GM18873 (cell line): ENCODE measurements at regions not wholly inside any gene's neighbourhood (a gene's known extent, or its start where the extent isn't known, plus 50 kb on each side); places are given as distances from the start of the nearest gene placed in this dataset.

Source experiments
- ATAC-seq: cut with Tn5 transposase; IDR thresholded peaks from one replicate; pipeline ENCODE4 v1.9.1; 2021; ENCODE audit warnings: mild to moderate bottlenecking, moderate library complexity, moderate number of reproducible peaks; ENCODE audit not compliant: unreplicated experiment, low FRiP score

DNA sequence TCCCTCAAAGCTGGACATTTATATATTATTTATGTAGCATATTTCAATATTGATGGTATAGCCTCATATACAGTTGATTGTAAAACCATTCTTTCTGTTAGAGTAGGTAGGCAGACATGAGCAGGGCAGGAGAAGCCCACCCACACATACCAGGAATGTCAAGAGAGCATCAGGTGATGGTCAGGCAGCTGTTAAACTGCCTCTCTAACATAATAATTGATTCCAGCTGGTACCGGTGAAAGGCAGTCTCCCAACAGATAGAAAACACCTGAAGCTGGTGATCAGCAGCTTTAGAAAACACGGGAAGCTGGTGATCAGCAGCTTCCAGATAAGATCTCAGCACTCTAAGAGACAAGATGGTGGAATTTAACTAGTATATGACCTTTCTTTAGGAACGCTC lies 132.9 kb downstream of the SLITRK6 start:
- ATAC-seq, result no peak

DNA sequence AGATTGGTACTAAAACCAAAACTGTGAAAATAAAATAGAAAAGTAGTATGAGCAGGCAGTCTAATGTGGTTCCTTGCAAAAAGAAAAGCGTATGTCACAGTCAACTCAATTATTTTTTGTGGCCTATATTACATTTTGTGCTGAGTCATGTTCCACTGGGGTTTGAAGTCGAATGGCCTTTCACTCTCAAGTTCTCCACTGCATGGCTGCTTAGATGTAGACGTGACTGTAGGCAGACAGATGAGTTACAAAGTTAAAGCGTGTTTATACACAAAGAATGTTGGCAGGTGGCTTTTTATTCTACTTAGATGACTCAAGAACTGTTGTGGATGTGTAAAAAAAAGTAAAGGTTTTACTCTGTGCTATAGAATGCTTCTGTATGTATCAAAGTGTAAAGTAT lies 133.9 kb downstream of the SLITRK6 start:
- ATAC-seq, result no peak

DNA sequence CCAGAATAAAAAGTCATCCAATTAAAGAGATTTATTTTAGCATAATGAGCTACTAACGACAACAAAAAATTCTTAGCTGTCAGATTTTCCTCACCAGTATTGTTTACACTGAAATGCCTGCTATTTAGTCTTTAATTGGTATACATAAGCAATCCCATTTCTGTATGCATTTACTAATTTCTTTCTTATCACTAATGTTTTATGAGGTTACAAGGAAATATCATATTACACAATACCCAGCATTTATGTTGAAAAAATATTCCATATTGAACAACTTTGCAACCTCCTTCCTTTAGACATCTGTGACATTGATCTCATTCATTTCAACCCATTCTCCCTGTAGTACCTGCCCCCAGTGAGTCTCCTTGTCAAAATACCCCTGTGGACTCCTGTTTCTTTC lies 135.4 kb downstream of the SLITRK6 start:
- no peak for ATAC-seq

DNA sequence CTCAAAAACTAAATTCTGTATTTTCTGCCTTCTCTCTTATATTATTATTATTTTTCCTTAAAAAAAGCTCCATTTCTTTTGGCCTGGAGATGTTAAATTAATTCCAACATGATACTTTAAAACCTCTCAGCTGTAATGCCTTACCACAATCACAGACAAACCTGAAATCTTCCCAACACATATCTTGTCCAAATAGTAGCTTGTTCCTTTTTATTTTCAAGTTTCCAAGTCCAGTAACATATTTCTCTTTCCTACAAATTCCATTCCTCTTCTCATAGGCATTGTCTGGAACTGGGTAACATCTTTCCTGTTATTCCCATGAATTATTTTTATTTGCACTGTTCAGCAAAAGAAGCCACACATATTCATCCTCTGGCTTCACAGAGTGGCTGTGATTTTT lies 137.0 kb downstream of the SLITRK6 start:
- ATAC-seq, result no peak

DNA sequence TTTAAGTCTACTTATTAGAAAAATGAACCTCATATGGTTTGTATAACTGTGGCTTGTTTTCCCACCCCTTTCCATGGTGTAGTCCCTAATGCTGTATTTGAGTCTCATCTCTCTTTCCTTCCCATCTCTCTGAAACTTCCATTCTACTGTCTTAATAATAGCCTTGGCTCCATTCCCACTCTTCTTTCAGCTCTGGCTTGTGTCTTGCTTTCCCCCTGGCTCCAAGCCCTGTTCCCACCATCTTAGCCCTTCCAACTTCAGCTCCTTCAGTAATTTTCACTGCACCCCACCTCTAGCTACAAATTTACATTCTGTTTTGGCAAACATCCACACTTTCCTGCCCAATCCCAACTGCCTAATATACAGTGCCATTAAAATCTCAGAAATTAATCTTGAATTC lies 137.5 kb downstream of the SLITRK6 start:
- ATAC-seq, result no peak

DNA sequence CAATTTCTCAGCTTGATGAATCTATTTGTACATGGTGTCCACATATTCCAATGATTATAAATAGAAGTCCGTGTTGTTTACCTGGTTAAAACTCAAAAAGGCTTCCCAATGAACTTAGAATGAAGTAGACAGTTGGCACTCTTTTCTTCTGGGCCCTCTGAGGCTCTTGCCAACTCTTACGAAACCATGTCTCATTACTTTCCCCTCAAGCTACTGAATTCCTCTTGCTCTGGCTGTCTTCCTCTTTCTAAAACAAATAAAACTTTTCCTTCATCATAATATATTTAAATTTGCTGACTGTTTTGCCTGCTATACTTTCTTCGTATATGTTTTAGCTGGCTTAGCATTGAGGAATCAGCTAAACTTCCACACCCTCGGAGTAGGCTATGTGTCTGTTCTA lies 139.7 kb downstream of the SLITRK6 start:
- no peak for ATAC-seq

DNA sequence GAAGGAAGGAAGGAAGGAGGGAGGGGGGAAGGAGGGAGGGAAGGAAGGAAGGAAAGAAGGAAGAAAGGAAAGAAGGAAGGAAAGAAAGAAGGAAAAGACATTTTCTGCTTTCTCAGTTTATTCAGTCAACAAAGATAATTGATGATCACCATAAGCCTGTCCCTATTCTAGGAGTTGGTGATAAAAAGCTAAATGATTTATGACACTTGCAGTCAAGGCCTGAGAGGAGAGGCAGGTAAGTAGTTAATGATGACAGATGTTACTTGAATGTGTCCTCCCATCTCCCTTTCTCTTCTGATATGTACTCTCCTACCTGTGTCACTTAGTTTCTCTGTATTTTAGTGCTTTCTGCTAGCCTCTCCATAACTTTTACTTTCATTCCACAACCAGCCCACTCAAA lies 141.3 kb downstream of the SLITRK6 start:
- no peak for ATAC-seq

DNA sequence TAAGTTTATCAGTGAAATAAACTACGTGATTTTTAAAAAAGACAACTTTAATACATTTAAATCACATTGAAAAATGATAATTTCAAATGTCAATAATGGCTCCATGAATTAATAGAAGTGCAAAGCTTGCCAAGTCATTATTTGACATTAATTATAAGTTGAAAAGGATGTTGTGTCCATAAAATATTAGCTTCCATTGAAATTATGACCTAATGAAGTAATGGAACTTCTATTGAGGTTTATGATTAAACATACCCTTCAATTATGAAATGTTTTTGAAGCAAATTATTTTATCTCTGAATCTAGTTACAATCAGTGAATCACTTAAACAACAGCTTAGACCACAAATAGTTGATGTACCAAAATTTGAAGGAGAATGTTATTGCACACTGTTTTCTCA lies 144.2 kb downstream of the SLITRK6 start:
- no peak for ATAC-seq

DNA sequence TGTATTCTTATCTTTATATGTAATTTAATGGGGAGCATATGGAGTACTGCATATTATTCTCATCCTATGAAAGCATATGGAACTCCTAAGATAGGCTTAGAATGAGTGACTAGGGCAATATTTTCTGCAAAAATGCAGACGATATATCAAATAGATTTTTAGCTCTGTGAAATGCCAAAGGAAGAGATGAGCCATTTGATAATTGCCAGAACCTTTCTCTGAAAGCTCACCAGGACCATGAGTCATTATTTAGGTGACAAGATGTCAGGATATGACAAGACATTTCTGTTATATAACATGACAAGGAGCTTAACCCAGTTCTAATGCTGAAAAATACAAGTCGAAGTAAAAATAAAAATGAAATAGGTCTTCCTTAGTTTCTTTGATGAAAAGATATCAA lies 145.0 kb downstream of the SLITRK6 start:
- no peak for ATAC-seq

DNA sequence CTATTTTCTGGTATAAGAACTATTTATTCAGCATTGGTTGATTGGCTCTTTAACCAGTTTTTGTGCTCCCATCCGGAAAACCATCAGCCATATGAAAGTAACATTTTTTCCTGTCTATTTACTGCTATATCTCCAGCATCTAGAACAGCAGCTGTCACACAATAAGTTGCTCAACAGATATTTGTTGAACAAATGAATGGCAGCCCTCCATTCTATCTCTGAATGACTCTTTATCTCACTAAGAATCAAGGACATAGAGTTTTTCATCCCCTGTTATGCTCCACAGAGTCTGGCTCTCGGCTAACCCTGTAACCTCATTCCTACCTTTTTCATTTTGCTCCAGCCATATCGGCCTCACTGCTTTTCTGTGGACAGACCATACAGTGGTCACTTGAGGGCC lies 145.5 kb downstream of the SLITRK6 start:
- no peak for ATAC-seq

DNA sequence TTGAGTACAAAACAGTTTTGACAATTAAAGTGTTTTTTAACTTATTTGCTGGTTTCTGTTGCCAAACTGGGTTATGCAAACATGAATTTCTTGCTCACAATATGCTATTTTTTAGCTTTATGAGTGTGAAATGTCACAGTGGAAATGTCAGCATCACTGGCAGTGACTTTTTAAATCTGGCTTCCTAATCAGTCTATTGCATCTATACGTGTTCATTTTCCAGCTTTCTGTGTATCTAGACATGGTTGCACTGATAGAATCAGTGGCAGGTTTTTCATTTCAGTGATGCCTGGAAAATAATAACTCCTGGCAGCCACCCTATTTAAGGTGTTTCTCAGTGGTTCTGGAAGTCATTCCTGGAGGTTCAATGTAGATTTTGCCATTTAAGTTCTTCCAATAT lies 146.7 kb downstream of the SLITRK6 start:
- no peak for ATAC-seq

DNA sequence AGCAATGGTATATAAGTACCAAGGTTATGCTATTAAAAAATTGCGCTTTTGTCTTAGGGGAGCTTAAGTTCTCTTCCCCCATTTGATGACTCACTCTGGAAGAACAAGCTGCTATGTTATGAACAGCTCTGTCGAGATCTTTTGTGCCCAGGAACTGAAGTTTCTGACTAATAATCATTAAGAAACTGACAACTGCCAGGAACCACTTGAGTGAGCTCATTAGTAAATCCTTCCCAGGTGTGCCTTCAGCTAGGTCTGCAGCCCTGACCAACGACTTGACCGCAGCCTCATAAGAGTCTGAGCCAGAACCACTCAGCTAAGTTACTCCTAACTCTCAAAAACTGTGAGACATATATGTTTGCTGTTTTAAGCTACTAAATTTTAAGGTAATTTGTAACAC lies 147.8 kb downstream of the SLITRK6 start:
- no peak for ATAC-seq

DNA sequence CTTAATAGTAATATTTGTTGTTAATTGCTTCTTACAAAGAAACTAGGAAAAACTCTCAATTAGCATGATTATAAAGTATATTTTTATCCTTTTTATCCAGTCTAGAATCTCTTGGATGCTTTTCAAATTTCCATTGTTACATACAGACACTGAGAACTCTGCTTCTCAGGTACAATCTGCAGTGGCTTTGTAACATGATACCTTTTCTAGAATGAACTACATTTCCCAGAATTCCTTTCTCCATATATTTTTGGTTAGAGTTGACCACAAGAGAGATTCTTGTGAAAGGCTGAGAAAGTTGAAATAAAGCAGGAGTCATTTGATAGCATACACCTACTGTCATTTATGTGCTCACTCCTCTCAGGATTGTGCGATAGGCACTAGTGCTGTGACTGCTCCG lies 148.6 kb downstream of the SLITRK6 start:
- ATAC-seq, result no peak

DNA sequence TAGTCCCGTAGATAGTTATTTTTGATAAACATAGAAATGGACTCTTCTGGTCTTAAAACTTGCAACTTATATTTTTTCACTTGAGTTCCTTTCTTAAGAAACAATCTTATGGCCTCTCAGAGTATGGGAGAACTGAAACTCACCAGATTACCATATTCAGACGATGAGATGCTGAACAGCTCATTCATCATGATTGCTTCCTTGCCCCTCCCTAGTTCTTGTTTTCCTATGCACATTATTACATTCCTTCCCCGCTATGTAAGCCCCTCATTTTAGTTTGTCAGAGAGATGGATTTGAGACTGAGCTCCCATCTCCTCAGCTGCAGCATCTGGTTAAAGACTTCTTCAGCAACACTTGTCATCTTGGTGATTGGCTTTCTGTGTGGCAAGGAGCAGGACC lies 158.5 kb downstream of the SLITRK6 start:
- no peak for ATAC-seq

DNA sequence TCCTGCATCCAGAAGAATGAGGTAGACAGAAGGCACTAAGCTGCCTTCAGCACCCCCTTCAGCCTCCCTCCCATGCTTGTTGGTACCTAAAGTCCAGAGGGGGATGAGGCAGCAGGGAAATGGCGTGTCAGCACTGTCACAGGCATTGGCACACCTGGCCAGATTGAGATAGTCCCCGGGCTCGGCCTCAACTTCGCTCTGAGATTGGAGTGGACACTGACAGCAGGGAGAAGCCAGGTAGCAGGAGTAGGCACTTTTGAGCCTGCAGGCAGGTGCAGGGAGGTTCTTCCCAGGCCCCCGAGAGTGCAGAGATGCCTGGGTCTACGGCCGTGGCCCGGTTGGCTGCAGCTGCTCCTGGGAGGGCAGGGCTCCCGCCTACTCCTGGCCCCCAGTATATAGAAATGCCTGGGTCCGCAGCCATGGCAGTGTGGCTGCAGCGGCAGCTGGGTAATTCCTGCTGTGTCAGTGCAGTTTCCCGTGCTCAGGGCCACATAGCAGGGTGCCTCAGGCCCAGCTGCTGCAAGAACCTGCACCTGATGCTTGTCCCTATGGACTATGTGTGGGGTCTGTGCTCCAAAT lies 160.3 kb downstream of the SLITRK6 start:
- ATAC-seq, result no peak

DNA sequence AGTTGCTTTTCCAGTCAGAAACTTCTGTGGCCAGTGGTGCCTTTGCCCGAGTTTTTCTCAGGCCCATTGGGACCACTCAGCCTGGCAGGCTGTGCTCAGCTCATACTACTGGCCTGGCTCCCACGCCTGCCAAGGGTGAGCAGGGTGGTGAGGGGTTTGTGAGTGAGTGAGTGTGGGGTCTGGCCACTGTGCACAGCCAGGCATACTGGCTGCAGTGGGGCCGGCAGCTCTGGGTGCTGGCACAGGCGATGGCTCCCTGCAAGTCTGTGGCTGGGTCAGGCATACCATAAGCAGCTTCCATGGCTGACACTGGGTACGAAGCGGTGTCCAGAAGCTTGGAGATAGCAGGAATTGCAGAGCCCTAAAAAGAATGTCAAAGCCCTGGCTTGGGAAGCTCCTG lies 161.0 kb downstream of the SLITRK6 start:
- no peak for ATAC-seq

DNA sequence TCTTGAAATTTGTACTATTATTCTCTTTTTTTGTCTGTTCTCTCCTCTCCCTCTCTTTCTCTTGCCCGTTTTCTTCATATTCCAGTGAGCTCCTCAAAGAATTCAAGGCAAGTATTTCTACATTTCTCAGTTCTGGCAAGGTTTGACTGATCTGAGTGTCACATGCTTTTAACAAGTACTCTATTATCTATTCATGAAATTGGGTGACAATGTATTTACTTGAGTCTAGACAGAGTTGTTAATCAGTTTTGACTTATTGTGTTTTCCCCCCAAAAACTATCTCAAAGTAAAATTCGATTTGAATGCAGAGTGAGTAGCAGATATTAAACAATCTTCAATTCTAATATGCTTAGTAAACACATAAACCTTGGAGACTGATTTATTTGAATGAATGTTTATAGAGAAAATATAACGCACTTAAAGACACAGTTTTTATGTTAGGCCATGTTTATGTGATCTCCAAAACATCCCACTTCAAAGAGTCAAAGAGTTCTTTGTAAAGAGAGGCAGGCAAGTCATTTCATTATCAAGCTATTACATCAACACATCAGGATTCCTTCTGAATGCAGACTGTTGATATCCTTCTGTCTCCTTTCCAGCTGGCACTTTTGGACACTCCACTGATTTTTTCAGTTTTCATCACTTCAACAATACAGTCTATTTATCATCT lies 166.6 kb downstream of the SLITRK6 start:
- no peak for ATAC-seq

DNA sequence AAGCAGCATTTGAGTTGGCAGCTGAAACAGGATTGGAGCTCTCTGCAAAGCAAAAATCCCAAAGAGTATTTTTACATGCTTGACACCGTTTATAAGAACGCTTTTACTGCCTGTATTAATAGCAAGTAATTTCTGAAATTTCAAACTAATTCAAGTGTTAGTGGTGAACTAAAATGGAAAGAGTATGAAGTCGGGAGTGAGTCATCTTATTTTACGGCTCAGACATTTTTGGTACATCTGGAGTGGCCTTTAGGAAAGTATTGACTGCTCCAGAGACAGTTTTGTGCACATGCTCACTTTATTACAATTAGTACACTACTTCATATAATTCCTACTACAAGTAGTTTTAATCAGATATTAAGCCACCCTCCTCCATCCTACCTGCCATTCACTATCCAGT lies 167.4 kb downstream of the SLITRK6 start:
- ATAC-seq, result no peak

DNA sequence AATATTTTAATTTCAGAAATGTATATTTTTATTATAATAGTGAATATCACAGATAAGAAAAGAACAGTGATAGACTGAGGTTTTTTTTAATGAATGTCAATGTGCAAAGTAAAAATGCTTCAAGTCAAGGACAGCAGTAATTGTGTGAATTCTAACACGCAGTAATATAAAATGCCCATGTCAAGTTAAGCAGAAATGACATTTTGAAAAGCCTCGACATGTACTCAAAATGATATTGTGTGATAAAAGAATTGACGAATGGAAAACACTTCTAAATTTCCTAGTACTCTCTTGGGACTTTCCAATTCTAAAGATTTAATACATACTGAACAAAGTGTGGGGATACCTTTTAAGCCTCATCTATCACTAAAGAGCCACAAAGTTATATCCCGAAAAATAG lies 172.6 kb downstream of the SLITRK6 start:
- ATAC-seq, result no peak

DNA sequence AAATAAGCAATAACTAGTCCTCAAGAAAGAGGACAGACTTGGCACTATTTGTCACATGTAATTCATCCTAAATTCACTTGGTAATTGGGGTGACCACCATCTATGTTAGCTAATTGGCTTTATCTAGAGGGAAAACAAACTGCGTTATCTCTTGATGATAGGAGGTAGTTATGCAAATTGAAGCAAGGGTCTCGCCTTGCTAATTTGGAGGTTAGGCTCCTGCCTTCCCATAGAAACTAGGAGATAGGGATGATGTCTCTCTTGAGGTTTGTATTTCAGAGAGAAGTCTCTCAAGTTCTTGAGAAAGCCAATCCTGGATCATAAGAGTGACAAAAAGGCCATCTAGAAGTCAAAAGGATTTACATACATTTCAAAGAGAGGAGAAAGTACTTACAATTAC lies 179.9 kb downstream of the SLITRK6 start:
- ATAC-seq, result no peak

DNA sequence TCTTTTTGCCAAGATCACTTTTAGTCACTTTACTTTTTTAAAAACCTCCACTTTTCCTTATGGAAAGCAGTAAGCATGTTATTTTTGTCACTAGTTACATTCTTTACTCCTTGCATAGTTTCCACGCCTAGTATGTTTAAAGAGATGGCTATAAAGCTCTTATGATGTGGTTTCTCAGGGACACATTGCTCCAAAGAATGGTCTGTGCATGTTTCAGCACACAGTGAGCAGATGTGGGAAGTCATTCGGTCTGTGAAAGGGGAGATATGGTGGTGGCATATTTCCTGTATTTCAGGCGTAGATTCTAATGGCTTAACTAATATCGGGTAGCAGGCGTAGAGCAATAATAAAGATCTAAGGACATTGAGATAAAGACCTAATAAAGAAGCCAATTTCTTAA lies 180.7 kb downstream of the SLITRK6 start:
- ATAC-seq, result no peak

DNA sequence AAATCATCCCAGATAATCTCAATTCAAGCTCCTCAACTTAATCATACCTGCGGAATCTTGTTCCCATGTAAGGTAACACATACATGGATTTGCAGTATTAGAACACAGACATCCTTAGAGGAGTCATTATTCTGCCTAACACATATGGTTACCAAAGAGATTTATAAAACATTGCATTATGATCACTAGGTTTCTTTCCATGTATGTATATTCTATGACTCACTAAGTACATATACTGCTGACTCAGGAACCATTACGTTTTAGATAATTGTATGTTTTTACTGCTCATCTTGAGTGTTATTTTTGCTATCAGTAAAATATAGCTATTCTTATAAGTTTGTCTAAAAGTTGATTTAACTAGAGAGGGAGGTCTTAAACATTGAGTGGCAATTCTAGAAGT lies 182.9 kb downstream of the SLITRK6 start:
- no peak for ATAC-seq

DNA sequence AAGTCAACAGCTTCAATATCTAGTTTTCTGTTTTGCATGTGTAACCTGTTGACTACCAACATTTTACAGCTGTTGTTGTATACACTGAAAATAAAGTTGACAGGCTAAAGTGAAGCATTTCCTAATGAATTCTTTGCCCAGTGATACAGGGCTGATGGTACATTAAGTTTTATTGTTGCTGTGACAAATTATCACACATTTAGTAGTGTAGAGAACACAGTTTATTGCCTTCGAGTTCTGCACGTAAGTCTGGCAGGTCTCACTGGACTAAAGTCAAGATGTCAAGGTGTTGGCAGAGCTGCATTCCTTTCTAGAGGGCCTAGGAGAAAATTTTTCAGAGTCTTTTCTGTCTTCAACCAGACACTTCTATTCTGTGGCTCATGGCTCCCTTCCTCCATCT lies 184.2 kb downstream of the SLITRK6 start:
- ATAC-seq, result no peak
